Tibial nerve (tissue), 4 donors: ENCODE measurements at regions not wholly inside any gene's neighbourhood (a gene's known extent, or its start where the extent isn't known, plus 50 kb on each side); places are given as distances from the start of the nearest gene placed in this dataset.

ENCODE experiments used
- DNase-seq, 2 donors: peaks; one replicate each; pipeline ENCODE4 v3.0.0-alpha.2; 2019; ENCODE audit warnings: low spot score in 2 of 2
- H3K27ac ChIP-seq, 4 donors: fragments of 200-600 bp; sonication (generic) in 3 of 4; one replicate each; pipeline ENCODE4 v1.5.1; 2017 to 2019; ENCODE audit warnings: mild to moderate bottlenecking in 1 of 4
- H3K27me3 ChIP-seq, 2 donors: fragments of 200-600 bp; sonication (generic) in 1 of 2; one replicate each; pipeline versions ENCODE4 v1.5.1 to v1.6.0; 2017 to 2019
- H3K36me3 ChIP-seq, 3 donors: fragments of 200-600 bp; sonication (generic); one replicate each; pipeline ENCODE4 v1.5.1; 2018 to 2019
- H3K4me1 ChIP-seq, 4 donors: fragments of 200-600 bp; sonication (generic) in 3 of 4; one replicate each; pipeline ENCODE4 v1.5.1; 2017 to 2019
- H3K4me3 ChIP-seq, 4 donors: fragments of 200-600 bp; sonication (generic) in 3 of 4; one replicate each; pipeline ENCODE4 v1.5.1; 2017 to 2019; ENCODE audit warnings: mild to moderate bottlenecking in 1 of 4, moderate library complexity in 1 of 4
- H3K9me3 ChIP-seq, 4 donors: fragments of 200-600 bp; sonication (generic) in 3 of 4; one replicate each; pipeline ENCODE4 v1.5.1; 2017 to 2019
- EP300 ChIP-seq, 2 donors: sonication (generic); formaldehyde crosslinking; IDR thresholded peaks; one replicate each; pipeline ENCODE4 v1.6.1; 2017; ENCODE audit warnings: antibody characterized with exemption in 2 of 2, mild to moderate bottlenecking in 1 of 2
- POLR2A ChIP-seq, 2 donors: fragments of 450-650 bp; IDR thresholded peaks; one replicate each; pipeline ENCODE4 v1.6.1; 2017; ENCODE audit warnings: antibody characterized with exemption in 2 of 2, mild to moderate bottlenecking in 2 of 2, moderate library complexity in 2 of 2
- WGBS, 2 donors: methylation state at CpG; one replicate each; pipeline ENCODE4 v1.1.5; 2018; 5-methylcytosine and 5-hydroxymethylcytosine counted together
- TF ChIP-seq, protein P1 (sequence below), 5 experiments: fragments of 200-600 bp in 3 of 5; fragments of 450-650 bp in 2 of 5; sonication (generic) in 3 of 5; IDR thresholded peaks; one replicate each; pipeline ENCODE4 v1.5.1; 2016 to 2019; ENCODE audit warnings: antibody characterized with exemption in 5 of 5, mild to moderate bottlenecking in 3 of 5, moderate library complexity in 2 of 5

GRCh38 chr3:18057471-18058091 is 315.1 kb upstream of the TBC1D5 start:
- H3K9me3 ChIP-seq: peaks cover 0 to 13% (median 0%) of the 10 kb centered on the region in 4 donors
- H3K27ac ChIP-seq: no peak overlapping the region
- no peaks in the 10 kb centered on the region for H3K36me3 ChIP-seq
- H3K4me3 ChIP-seq: no peak overlapping the region
- H3K4me1 ChIP-seq: no peaks in the 10 kb centered on the region
- DNase-seq: no peak
- WGBS, 2 donors: 69 to 70% methylated on average over 2 of the region's 2 CpGs
- TF ChIP-seq, protein P1, sequence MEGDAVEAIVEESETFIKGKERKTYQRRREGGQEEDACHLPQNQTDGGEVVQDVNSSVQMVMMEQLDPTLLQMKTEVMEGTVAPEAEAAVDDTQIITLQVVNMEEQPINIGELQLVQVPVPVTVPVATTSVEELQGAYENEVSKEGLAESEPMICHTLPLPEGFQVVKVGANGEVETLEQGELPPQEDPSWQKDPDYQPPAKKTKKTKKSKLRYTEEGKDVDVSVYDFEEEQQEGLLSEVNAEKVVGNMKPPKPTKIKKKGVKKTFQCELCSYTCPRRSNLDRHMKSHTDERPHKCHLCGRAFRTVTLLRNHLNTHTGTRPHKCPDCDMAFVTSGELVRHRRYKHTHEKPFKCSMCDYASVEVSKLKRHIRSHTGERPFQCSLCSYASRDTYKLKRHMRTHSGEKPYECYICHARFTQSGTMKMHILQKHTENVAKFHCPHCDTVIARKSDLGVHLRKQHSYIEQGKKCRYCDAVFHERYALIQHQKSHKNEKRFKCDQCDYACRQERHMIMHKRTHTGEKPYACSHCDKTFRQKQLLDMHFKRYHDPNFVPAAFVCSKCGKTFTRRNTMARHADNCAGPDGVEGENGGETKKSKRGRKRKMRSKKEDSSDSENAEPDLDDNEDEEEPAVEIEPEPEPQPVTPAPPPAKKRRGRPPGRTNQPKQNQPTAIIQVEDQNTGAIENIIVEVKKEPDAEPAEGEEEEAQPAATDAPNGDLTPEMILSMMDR (IDR thresholded peaks at IDR 0.05): no peak
- TF ChIP-seq POLR2A (IDR thresholded peaks at IDR 0.05) (no peak), EP300 (IDR thresholded peaks at IDR 0.05) (no peak)
- no peaks in the 10 kb centered on the region for H3K27me3 ChIP-seq

GRCh38 chr3:18054625-18055024 is 312.2 kb upstream of the TBC1D5 start:
- Histone ChIP-seq H3K4me1 (no peaks in the 10 kb centered on the region), H3K27ac (no peak overlapping the region), H3K36me3 (no peaks in the 10 kb centered on the region), H3K4me3 (no peak overlapping the region), H3K9me3 (peaks cover 0 to 13% (median 0%) of the 10 kb centered on the region in 4 donors), H3K27me3 (no peaks in the 10 kb centered on the region)
- 86 to 90% methylated on average over 1 of the region's 1 CpG for WGBS, 2 donors
- TF ChIP-seq POLR2A (IDR thresholded peaks at IDR 0.05) (no peak), EP300 (IDR thresholded peaks at IDR 0.05) (no peak)
- TF ChIP-seq, protein P1 (IDR thresholded peaks at IDR 0.05): no peak
- DNase-seq: no peak

GRCh38 chr3:18051306-18051705 is 308.9 kb upstream of the TBC1D5 start:
- H3K27ac ChIP-seq: no peak overlapping the region
- TF ChIP-seq EP300 (IDR thresholded peaks at IDR 0.05): no peak
- no peak for TF ChIP-seq POLR2A (IDR thresholded peaks at IDR 0.05)
- TF ChIP-seq, protein P1 (IDR thresholded peaks at IDR 0.05): no peak
- DNase-seq: no peak
- peaks cover 0 to 13% (median 0%) of the 10 kb centered on the region in 4 donors for H3K9me3 ChIP-seq
- WGBS, 2 donors: 54 to 61% methylated on average over 3 of the region's 3 CpGs
- no peaks in the 10 kb centered on the region for H3K4me1 ChIP-seq
- H3K4me3 ChIP-seq: no peak overlapping the region
- H3K27me3 ChIP-seq: no peaks in the 10 kb centered on the region
- H3K36me3 ChIP-seq: no peaks in the 10 kb centered on the region

- no peak for DNase-seq
- WGBS, 2 donors: 57 to 59% methylated on average over 4 of the region's 4 CpGs
- TF ChIP-seq EP300 (IDR thresholded peaks at IDR 0.05) (no peak), POLR2A (IDR thresholded peaks at IDR 0.05) (no peak)
- TF ChIP-seq, protein P1 (IDR thresholded peaks at IDR 0.05): no peak
- Histone ChIP-seq H3K4me1 (no peaks in the 10 kb centered on the region), H3K9me3 (peaks cover 0 to under 1% (median 0%) of the 10 kb centered on the region in 4 donors), H3K36me3 (no peaks in the 10 kb centered on the region), H3K27ac (no peak overlapping the region), H3K27me3 (no peaks in the 10 kb centered on the region), H3K4me3 (no peak overlapping the region)
Observed at GRCh38 chr3:18049096-18049495, 306.7 kb upstream of the TBC1D5 start.

- no peak for DNase-seq
- whole genome bisulfite sequencing, 2 donors: 61 to 89% methylated on average over 2 of the region's 2 CpGs
- no peaks in the 10 kb centered on the region for H3K4me1 ChIP-seq
- no peaks in the 10 kb centered on the region for H3K36me3 ChIP-seq
- no peak overlapping the region for H3K27ac ChIP-seq
- no peaks in the 10 kb centered on the region for H3K27me3 ChIP-seq
- no peaks in the 10 kb centered on the region for H3K9me3 ChIP-seq
- TF ChIP-seq EP300 (IDR thresholded peaks at IDR 0.05): no peak
- TF ChIP-seq, protein P1 (IDR thresholded peaks at IDR 0.05): no peak
- no peak for TF ChIP-seq POLR2A (IDR thresholded peaks at IDR 0.05)
- no peak overlapping the region for H3K4me3 ChIP-seq
Observed at GRCh38 chr3:18047052-18047451, 304.6 kb upstream of the TBC1D5 start.
